Epithelial cell of esophagus (primary cell): ENCODE measurements at regions not wholly inside any gene's neighbourhood (a gene's known extent, or its start where the extent isn't known, plus 50 kb on each side); places are given as distances from the start of the nearest gene placed in this dataset.

Source experiments
- DNase-seq: peaks from one replicate; pipeline ENCODE4 v3.0.0; 2010; ENCODE audit warnings: low read depth
- H3K4me3 ChIP-seq: 2 replicates; pipeline ENCODE4 v1.5.1; 2011; ENCODE audit warnings: mild to moderate bottlenecking, low read length, control low read depth
- CTCF ChIP-seq: IDR thresholded peaks from 2 replicates; pipeline ENCODE4 v1.5.1; 2011; ENCODE audit warnings: low read depth, mild to moderate bottlenecking, low read length, control low read depth, inconsistent platforms; ENCODE audit not compliant: insufficient read depth; ENCODE audit errors: missing control alignments

GRCh38 chr1:213523781-213524398 lies 463.9 kb upstream of the PROX1 start:
- TF ChIP-seq CTCF, result no peak
- no peak for DNase-seq
- no peak overlapping the region for H3K4me3 ChIP-seq

GRCh38 chr1:213526306-213526705 lies 461.5 kb upstream of the PROX1 start:
- no peak for TF ChIP-seq CTCF
- no peak for DNase-seq
- no peak overlapping the region for H3K4me3 ChIP-seq

- no peak overlapping the region for H3K4me3 ChIP-seq
- no peak for TF ChIP-seq CTCF
- no peak for DNase-seq
Measured at GRCh38 chr1:213530611-213531320, 457.0 kb upstream of the PROX1 start.

- no peak for TF ChIP-seq CTCF
- DNase-seq, result no peak
- no peak overlapping the region for H3K4me3 ChIP-seq
Measured at GRCh38 chr1:213531369-213532310, 456.1 kb upstream of the PROX1 start.

- no peak for DNase-seq
- H3K4me3 ChIP-seq, result no peak overlapping the region
- TF ChIP-seq CTCF, result no peak
Measured at GRCh38 chr1:213533125-213533524, 454.6 kb upstream of the PROX1 start.

- no peak for DNase-seq
- no peak overlapping the region for H3K4me3 ChIP-seq
- no peak for TF ChIP-seq CTCF
Measured at GRCh38 chr1:213535679-213536078, 452.1 kb upstream of the PROX1 start.
